Esophagus muscularis mucosa (tissue), 4 donors: ENCODE measurements at regions not wholly inside any gene's neighbourhood (a gene's known extent, or its start where the extent isn't known, plus 50 kb on each side); places are given as distances from the start of the nearest gene placed in this dataset.
A peak's percentile ranks its signal among the peaks of the same experiment; 100 is the strongest.
"Not testable (repeated sequence)": the region's sequence is repeated elsewhere in the genome, so short reads cannot be mapped to it uniquely, and the experiment has no call there.

Experiments used
- DNase-seq: peaks from one replicate; pipeline ENCODE4 v3.0.0-alpha.2; 2017; ENCODE audit errors: extremely low spot score
- H3K27ac ChIP-seq, 4 donors: fragments of 200-600 bp; sonication (generic); replicated peaks in 1 of 4; 1 replicate in 3 of 4; 2 replicates in 1 of 4; pipeline ENCODE4 v1.5.1; 2016 to 2019; ENCODE audit warnings: mild to moderate bottlenecking in 1 of 4
- H3K27me3 ChIP-seq, 4 donors: fragments of 200-600 bp; sonication (generic); one replicate each; pipeline versions ENCODE4 v1.5.1 to v1.6.0; 2016 to 2019
- H3K36me3 ChIP-seq, 4 donors: fragments of 200-600 bp; sonication (generic); one replicate each; pipeline ENCODE4 v1.5.1; 2016 to 2019
- H3K4me1 ChIP-seq, 4 donors: fragments of 200-600 bp; sonication (generic); one replicate each; pipeline ENCODE4 v1.5.1; 2016 to 2019
- H3K4me3 ChIP-seq, 4 donors: fragments of 200-600 bp; sonication (generic); 1 replicate in 2 of 4; 2 replicates in 2 of 4; pipeline ENCODE4 v1.5.1; 2016 to 2019; ENCODE audit warnings: mild to moderate bottlenecking in 4 of 4, moderate library complexity in 1 of 4
- H3K9me3 ChIP-seq, 4 donors: fragments of 200-600 bp; sonication (generic); 1 replicate in 3 of 4; 2 replicates in 1 of 4; pipeline ENCODE4 v1.5.1; 2016 to 2019
- EP300 ChIP-seq: sonication (generic); formaldehyde crosslinking; IDR thresholded peaks from one replicate; pipeline ENCODE4 v1.6.1; 2017; ENCODE audit warnings: antibody characterized with exemption
- POLR2A ChIP-seq: fragments of 450-650 bp; IDR thresholded peaks from one replicate; pipeline ENCODE4 v1.6.1; 2017; ENCODE audit warnings: antibody characterized with exemption, moderate library complexity, mild to moderate bottlenecking, low read depth
- POLR2AphosphoS5 ChIP-seq, 2 donors: sonication (generic); formaldehyde crosslinking; IDR thresholded peaks; one replicate each; pipeline ENCODE4 v1.6.1; 2017; ENCODE audit warnings: antibody characterized with exemption in 2 of 2
- WGBS: methylation state at CpG from one replicate; pipeline ENCODE4 v1.1.5; 2018; 5-methylcytosine and 5-hydroxymethylcytosine counted together
- intact Hi-C: fragments of 100-400 bp; cut with DNase I; formaldehyde crosslinking; loops from one replicate; pipeline ENCODE4 v1.15.1; 2023
- TF ChIP-seq, protein P1 (sequence below), 3 experiments: fragments of 200-600 bp in 2 of 3; fragments of 450-650 bp in 1 of 3; sonication (generic) in 2 of 3; IDR thresholded peaks; one replicate each; pipeline ENCODE4 v1.5.1; 2017 to 2019; ENCODE audit warnings: antibody characterized with exemption in 3 of 3, mild to moderate bottlenecking in 2 of 3, moderate library complexity in 1 of 3

DNA sequence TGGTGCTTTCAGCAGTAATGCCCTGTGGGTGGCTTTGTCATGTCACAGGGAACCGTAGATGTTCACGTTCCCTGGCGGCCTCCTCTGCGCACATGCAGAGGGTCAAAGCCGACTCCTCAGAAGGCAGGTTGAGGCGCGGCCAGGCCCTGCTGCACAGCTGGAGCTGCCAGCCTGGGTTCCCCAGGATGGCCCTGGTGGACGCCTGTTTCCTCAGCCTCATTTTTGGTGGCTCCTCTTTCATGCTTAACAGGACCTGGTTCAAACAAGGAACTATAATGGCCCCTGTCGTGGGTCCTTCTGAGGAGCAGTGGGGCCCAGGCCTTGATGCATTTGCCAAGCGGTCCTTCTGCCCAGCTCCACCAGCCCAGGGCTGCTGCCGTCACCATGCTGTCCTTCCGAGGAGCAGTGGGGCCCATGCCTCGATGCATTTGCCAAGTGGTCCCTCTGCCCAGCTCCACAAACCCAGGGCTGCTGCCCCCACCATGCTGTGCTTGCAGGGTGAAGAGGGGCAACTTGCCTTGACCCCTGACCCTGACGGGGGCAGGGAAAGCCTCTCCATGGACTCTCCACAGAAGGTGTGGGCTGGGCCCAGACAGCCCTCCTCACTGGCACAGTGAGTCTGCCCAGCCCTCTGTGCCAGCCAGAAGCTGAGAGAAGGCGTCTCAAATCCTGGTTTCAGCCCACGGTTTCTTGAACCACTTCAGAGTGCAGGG, 338.2 kb downstream of the TCERG1L start:
- Histone ChIP-seq H3K4me3 (no peak overlapping the region), H3K36me3 (no peaks in the 10 kb centered on the region), H3K27ac (no peak overlapping the region), H3K9me3 (peaks cover 0 to 6% (median under 1%) of the 10 kb centered on the region in 4 donors), H3K27me3 (peaks cover 0 to 28% (median 0%) of the 10 kb centered on the region in 4 donors), H3K4me1 (no peaks in the 10 kb centered on the region)
- no peak for TF ChIP-seq EP300
- TF ChIP-seq, protein P1, sequence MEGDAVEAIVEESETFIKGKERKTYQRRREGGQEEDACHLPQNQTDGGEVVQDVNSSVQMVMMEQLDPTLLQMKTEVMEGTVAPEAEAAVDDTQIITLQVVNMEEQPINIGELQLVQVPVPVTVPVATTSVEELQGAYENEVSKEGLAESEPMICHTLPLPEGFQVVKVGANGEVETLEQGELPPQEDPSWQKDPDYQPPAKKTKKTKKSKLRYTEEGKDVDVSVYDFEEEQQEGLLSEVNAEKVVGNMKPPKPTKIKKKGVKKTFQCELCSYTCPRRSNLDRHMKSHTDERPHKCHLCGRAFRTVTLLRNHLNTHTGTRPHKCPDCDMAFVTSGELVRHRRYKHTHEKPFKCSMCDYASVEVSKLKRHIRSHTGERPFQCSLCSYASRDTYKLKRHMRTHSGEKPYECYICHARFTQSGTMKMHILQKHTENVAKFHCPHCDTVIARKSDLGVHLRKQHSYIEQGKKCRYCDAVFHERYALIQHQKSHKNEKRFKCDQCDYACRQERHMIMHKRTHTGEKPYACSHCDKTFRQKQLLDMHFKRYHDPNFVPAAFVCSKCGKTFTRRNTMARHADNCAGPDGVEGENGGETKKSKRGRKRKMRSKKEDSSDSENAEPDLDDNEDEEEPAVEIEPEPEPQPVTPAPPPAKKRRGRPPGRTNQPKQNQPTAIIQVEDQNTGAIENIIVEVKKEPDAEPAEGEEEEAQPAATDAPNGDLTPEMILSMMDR (IDR thresholded peaks at IDR 0.05): no peak
- TF ChIP-seq POLR2A: no peak
- no peak for TF ChIP-seq POLR2AphosphoS5 (IDR thresholded peaks at IDR 0.05)
- intact Hi-C loops: no loop called here
- DNase-seq: peak; percentile 81
- 86% methylated on average over 11 of the region's 16 CpGs for WGBS

DNA sequence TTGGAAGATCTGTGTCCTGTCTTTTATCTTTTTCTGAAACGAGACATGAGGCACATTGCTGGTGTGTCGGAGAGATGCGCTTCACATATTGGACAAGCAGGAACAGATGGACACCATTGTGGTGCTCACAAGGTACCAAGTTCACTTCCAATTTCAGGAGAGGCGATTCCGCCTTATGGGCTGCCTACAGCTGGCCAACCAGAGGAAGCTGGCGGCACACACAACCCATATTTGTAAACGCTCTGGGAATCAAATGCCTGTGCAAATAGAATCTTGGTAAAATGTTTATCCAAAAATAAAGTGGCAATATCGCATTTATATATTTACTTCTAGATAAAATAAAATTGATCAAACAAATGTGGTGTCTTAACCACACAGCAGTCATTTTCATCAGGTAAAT, 337.4 kb downstream of the TCERG1L start:
- intact Hi-C loops: no loop called here
- TF ChIP-seq EP300 (no peak), POLR2AphosphoS5 (IDR thresholded peaks at IDR 0.05) (no peak), POLR2A (no peak)
- TF ChIP-seq, protein P1 (IDR thresholded peaks at IDR 0.05): no peak
- WGBS: 85% methylated on average over 8 of the region's 8 CpGs

GRCh38 chr10:130975351-130975750, 336.2 kb downstream of the TCERG1L start:
- H3K27me3 ChIP-seq: peaks cover 0 to 15% (median 0%) of the 10 kb centered on the region in 4 donors
- peak; percentile 39 for DNase-seq
- H3K27ac ChIP-seq, intact Hi-C loops, H3K4me3 ChIP-seq, H3K9me3 ChIP-seq, H3K36me3 ChIP-seq, H3K4me1 ChIP-seq: not testable (repeated sequence)
- WGBS: 88% methylated on average over 9 of the region's 9 CpGs

More for the DNA sequence above, 337.4 kb downstream of the TCERG1L start:
- peaks cover 0 to 6% (median 2%) of the 10 kb centered on the region in 4 donors for H3K9me3 ChIP-seq
- no peaks in the 10 kb centered on the region for H3K4me1 ChIP-seq
- H3K4me3 ChIP-seq: no peak overlapping the region
- DNase-seq: no peak
- no peaks in the 10 kb centered on the region for H3K36me3 ChIP-seq
- no peak overlapping the region for H3K27ac ChIP-seq
- peaks cover 0 to 24% (median 0%) of the 10 kb centered on the region in 4 donors for H3K27me3 ChIP-seq

- Histone ChIP-seq H3K27ac (no peak overlapping the region), H3K27me3 (peaks cover 0 to 4% (median 0%) of the 10 kb centered on the region in 4 donors), H3K4me3 (no peak overlapping the region), H3K36me3 (no peaks in the 10 kb centered on the region), H3K9me3 (peaks cover 0 to 12% (median 6%) of the 10 kb centered on the region in 4 donors), H3K4me1 (no peaks in the 10 kb centered on the region)
- 88% methylated on average over 1 of the region's 1 CpG for WGBS
- TF ChIP-seq POLR2AphosphoS5 (IDR thresholded peaks at IDR 0.05) (no peak), POLR2A (no peak), EP300 (no peak)
- TF ChIP-seq, protein P1 (IDR thresholded peaks at IDR 0.05): no peak
- no peak for DNase-seq
- intact Hi-C loops: no loop called here
Observed at GRCh38 chr10:130982802-130983201, 328.7 kb downstream of the TCERG1L start.

GRCh38 chr10:130983749-130984148, 327.8 kb downstream of the TCERG1L start:
- intact Hi-C loops: no loop called here

More at GRCh38 chr10:130983749-130984148, 327.8 kb downstream of the TCERG1L start:
- Histone ChIP-seq H3K9me3 (peaks cover 0 to 8% (median 4%) of the 10 kb centered on the region in 4 donors), H3K27me3 (peaks cover 0 to 10% (median 0%) of the 10 kb centered on the region in 4 donors), H3K27ac (no peak overlapping the region), H3K4me1 (no peaks in the 10 kb centered on the region), H3K36me3 (no peaks in the 10 kb centered on the region), H3K4me3 (no peak overlapping the region)
- peak; percentile 19 for DNase-seq
- 70% methylated on average over 2 of the region's 2 CpGs for WGBS
- TF ChIP-seq POLR2AphosphoS5 (IDR thresholded peaks at IDR 0.05) (no peak), EP300 (no peak), POLR2A (no peak)
- TF ChIP-seq, protein P1 (IDR thresholded peaks at IDR 0.05): no peak
